K562 (cell line): ENCODE measurements at regions not wholly inside any gene's neighbourhood (a gene's known extent, or its start where the extent isn't known, plus 50 kb on each side); places are given as distances from the start of the nearest gene placed in this dataset.

Source experiments
- ATAC-seq: fragments of 200-7000 bp; cut with Tn5 transposase; 3 replicates; pipeline ENCODE4 v1.9.1; 2020; ENCODE audit warnings: moderate library complexity
- BruUV-seq: library from RNA; stranded (reverse); fragments of 400-500 nt; replicated peaks from 2 replicates; lab custom pipeline; 2021; lab: Mats Ljungman, UMichigan
- CTCF ChIA-PET: fragments of 300-600 bp; formaldehyde crosslinking; extraction: SDS; loops from one replicate; lab custom pipeline; 2021; ENCODE audit warnings: low intra/inter-chr PET ratio; lab: Yijun Ruan, JAX
- POLR2A ChIA-PET: fragments of 300-600, 350-650 bp; sonication (Branson Sonifier 250); formaldehyde crosslinking; extraction: SDS; loops from one replicate; lab custom pipeline; 2021; ENCODE audit warnings: antibody characterized with exemption, inconsistent platforms; lab: Yijun Ruan, JAX
- DNase-seq, 4 experiments: peaks; one replicate each; pipeline versions ENCODE4 v3.0.0 to v3.0.0-alpha.2; 2011 to 2018; ENCODE audit warnings: low spot score in 3 of 4, mixed read lengths in 3 of 4; ENCODE audit errors: extremely low read depth in 1 of 4
- FAIRE-seq: peaks from 2 replicates; lab custom pipeline; 2011; peaks lifted over from hg19 to GRCh38; lab: Jason Lieb, UNC
- H2AFZ ChIP-seq: 2 replicates; pipeline ENCODE4 v1.6.0; 2011; ENCODE audit warnings: low read depth, low read length, control low read depth, inconsistent platforms
- H3K27ac ChIP-seq: fragments of 200-600 bp; 3 replicates; pipeline ENCODE4 v1.8.0; 2011; ENCODE audit warnings: low read depth, mild to moderate bottlenecking, control low read depth, inconsistent platforms, low read length, moderate library complexity, mixed read lengths; ENCODE audit errors: extremely low read depth
- H3K27me3 ChIP-seq, 2 experiments: fragments of 300-600 bp in 1 of 2; 2 replicates in 1 of 2; 3 replicates in 1 of 2; pipeline versions ENCODE4 v1.6.0 to v1.8.0; 2011; ENCODE audit warnings: inconsistent platforms in 2 of 2, low read length in 2 of 2, mild to moderate bottlenecking in 1 of 2, mixed read lengths in 1 of 2, moderate library complexity in 1 of 2; ENCODE audit not compliant: control insufficient read depth in 2 of 2, insufficient read depth in 2 of 2
- H3K36me3 ChIP-seq: fragments of 300-600 bp; 3 replicates; pipeline ENCODE4 v1.8.0; 2011; ENCODE audit warnings: mild to moderate bottlenecking, low read length, inconsistent platforms; ENCODE audit not compliant: control insufficient read depth, insufficient read depth
- H3K4me1 ChIP-seq, 2 experiments: fragments of 200-600 bp in 1 of 2; replicated peaks in 1 of 2; 2 replicates in 1 of 2; 3 replicates in 1 of 2; pipeline versions ENCODE4 v1.5.1 to v1.8.0; 2011; ENCODE audit warnings: inconsistent platforms in 2 of 2, low read length in 2 of 2, mild to moderate bottlenecking in 1 of 2, mixed read lengths in 1 of 2, moderate library complexity in 1 of 2; ENCODE audit not compliant: control insufficient read depth in 2 of 2, insufficient read depth in 2 of 2
- H3K4me2 ChIP-seq: 2 replicates; pipeline ENCODE4 v1.6.1; 2011; ENCODE audit warnings: low read length, control low read depth, inconsistent platforms, mixed read lengths; ENCODE audit not compliant: insufficient read depth
- H3K4me3 ChIP-seq: fragments of 200-600 bp; sonication (generic), shearing (Covaris generic); 2 replicates; pipeline ENCODE4 v1.5.1; 2016; ENCODE audit warnings: control low read depth, inconsistent platforms
- H3K79me2 ChIP-seq: fragments of 200-600 bp; 3 replicates; pipeline ENCODE4 v1.8.0; 2011; ENCODE audit warnings: low read length, inconsistent platforms; ENCODE audit not compliant: control insufficient read depth, insufficient read depth
- H3K9ac ChIP-seq, 2 experiments: 2 replicates each; pipeline versions ENCODE4 v1.6.0 to v1.6.1; 2011; ENCODE audit warnings: low read depth in 2 of 2, low read length in 2 of 2, control low read depth in 1 of 2, inconsistent platforms in 1 of 2, mild to moderate bottlenecking in 1 of 2, mixed read lengths in 1 of 2; ENCODE audit not compliant: insufficient read depth in 1 of 2
- H3K9me1 ChIP-seq: one replicate; pipeline ENCODE4 v1.6.0; 2011; ENCODE audit warnings: inconsistent platforms, mild to moderate bottlenecking, low read length, moderate library complexity; ENCODE audit not compliant: control insufficient read depth, insufficient read depth
- H3K9me3 ChIP-seq: replicated peaks from 2 replicates; pipeline ENCODE4 v1.5.1; 2011; ENCODE audit warnings: low read depth, low read length, inconsistent platforms; ENCODE audit not compliant: control insufficient read depth, insufficient read depth
- H4K20me1 ChIP-seq: replicated peaks from 2 replicates; pipeline ENCODE4 v1.6.1; 2011; ENCODE audit warnings: low read length, inconsistent platforms, mixed read lengths; ENCODE audit not compliant: control insufficient read depth, insufficient read depth
- CAMTA2 ChIP-seq: fragments of 250-450 bp; sonication (Bioruptor Pico); conservative IDR thresholded peaks from 2 replicates; pipeline ENCODE4 v1.5.1; 2022
- HDAC2 ChIP-seq: fragments of 450-650 bp; IDR thresholded peaks from 2 replicates; pipeline ENCODE4 v1.6.1; 2016; ENCODE audit warnings: mild to moderate bottlenecking
- HMG20B ChIP-seq: fragments of 250-450 bp; sonication (Bioruptor Pico); IDR thresholded peaks from 2 replicates; pipeline ENCODE4 v1.5.0; 2021; ENCODE audit warnings: mild to moderate bottlenecking
- NEUROD1 ChIP-seq: fragments of 150-350 bp; IDR thresholded peaks from 2 replicates; pipeline ENCODE4 v1.6.1; 2014; ENCODE audit warnings: borderline replicate concordance, low read length, low read depth; ENCODE audit not compliant: partially characterized antibody
- NR2C1 ChIP-seq, 2 experiments: fragments of 450-650 bp; IDR thresholded peaks; 2 replicates each; pipeline ENCODE4 v1.6.1; 2017; ENCODE audit warnings: mild to moderate bottlenecking in 2 of 2, antibody characterized with exemption in 1 of 2, inconsistent platforms in 1 of 2, missing compliant biosample characterization in 1 of 2, missing genetic modification characterization in 1 of 2
- ZNF217 ChIP-seq: sonication (generic); formaldehyde crosslinking; IDR thresholded peaks from 2 replicates; pipeline ENCODE4 v1.8.0; 2022; ENCODE audit warnings: mild to moderate bottlenecking, missing genetic modification reagents
- ZNF232 ChIP-seq: sonication (generic); formaldehyde crosslinking; IDR thresholded peaks from 2 replicates; pipeline ENCODE4 v1.8.0; 2022; ENCODE audit warnings: mild to moderate bottlenecking, missing genetic modification reagents
- WGBS: fragments of 100-300 bp; shearing (Covaris generic); methylation state at CpG from one replicate; pipeline ENCODE4 v1.1.6; 2016; ENCODE audit warnings: low coverage, mixed read lengths; ENCODE audit not compliant: insufficient coverage; ENCODE audit errors: missing lambda C conversion rate; 5-methylcytosine and 5-hydroxymethylcytosine counted together
- in situ Hi-C: fragments of 300-500 bp; cut with MboI; formaldehyde crosslinking; loops from 4 replicates; pipeline ENCODE4 v1.15.0; 2018; ENCODE audit warnings: inconsistent platforms, mixed read lengths
- intact Hi-C: fragments of 100-400 bp; cut with micrococcal nuclease; formaldehyde crosslinking; loops from 2 replicates; pipeline ENCODE4 v1.14.2; 2022
- TF ChIP-seq, protein P1 (sequence below), 3 experiments: fragments of 200-800 bp in 1 of 3; fragments of 250-450 bp in 1 of 3; fragments of 450-650 bp in 1 of 3; sonication (Bioruptor Pico) in 1 of 3; sonication (Bioruptor generic) in 1 of 3; formaldehyde crosslinking in 1 of 3; IDR thresholded peaks; 2 replicates each; pipeline versions ENCODE4 v1.6.1 to v1.8.0; 2016 to 2022; ENCODE audit warnings: mild to moderate bottlenecking in 2 of 3, missing genetic modification characterization in 2 of 3, missing compliant biosample characterization in 1 of 3, moderate library complexity in 1 of 3
- TF ChIP-seq, protein P2 (sequence below): IDR thresholded peaks from 3 replicates; pipeline ENCODE4 v1.6.1; 2011; ENCODE audit warnings: borderline replicate concordance, mild to moderate bottlenecking; ENCODE audit not compliant: insufficient read length, insufficient read depth
- TF ChIP-seq, protein P3 (sequence below): sonication (generic); formaldehyde crosslinking; IDR thresholded peaks from 2 replicates; pipeline ENCODE4 v1.8.0; 2023; ENCODE audit warnings: missing genetic modification reagents, mild to moderate bottlenecking, borderline replicate concordance

DNA sequence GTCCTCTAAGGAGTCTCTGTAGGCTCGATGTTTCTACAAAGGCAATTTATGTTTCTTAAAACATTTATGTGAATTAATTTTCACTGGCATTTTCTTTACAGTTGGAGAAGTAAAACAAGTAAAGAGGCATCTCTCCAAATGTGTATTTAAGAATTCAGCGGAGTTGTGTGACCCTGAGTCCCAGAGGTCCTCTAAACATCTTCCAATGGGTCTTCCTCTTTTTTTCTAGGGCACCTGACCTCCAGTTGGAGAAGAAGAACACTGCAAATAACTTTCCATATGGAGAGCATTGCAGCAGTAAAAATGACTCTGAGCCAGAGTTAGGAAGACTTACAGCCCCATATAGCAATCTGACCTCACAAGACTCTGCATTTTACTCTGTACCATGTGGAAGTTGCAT is 480.5 kb upstream of the RAG2 start (continued):
- TF ChIP-seq NR2C1 (IDR thresholded peaks at IDR 0.05) = no peak
- TF ChIP-seq NR2C1 (tag; IDR thresholded peaks at IDR 0.05) = no peak
- TF ChIP-seq NEUROD1 = no peak
- TF ChIP-seq, protein P1, sequence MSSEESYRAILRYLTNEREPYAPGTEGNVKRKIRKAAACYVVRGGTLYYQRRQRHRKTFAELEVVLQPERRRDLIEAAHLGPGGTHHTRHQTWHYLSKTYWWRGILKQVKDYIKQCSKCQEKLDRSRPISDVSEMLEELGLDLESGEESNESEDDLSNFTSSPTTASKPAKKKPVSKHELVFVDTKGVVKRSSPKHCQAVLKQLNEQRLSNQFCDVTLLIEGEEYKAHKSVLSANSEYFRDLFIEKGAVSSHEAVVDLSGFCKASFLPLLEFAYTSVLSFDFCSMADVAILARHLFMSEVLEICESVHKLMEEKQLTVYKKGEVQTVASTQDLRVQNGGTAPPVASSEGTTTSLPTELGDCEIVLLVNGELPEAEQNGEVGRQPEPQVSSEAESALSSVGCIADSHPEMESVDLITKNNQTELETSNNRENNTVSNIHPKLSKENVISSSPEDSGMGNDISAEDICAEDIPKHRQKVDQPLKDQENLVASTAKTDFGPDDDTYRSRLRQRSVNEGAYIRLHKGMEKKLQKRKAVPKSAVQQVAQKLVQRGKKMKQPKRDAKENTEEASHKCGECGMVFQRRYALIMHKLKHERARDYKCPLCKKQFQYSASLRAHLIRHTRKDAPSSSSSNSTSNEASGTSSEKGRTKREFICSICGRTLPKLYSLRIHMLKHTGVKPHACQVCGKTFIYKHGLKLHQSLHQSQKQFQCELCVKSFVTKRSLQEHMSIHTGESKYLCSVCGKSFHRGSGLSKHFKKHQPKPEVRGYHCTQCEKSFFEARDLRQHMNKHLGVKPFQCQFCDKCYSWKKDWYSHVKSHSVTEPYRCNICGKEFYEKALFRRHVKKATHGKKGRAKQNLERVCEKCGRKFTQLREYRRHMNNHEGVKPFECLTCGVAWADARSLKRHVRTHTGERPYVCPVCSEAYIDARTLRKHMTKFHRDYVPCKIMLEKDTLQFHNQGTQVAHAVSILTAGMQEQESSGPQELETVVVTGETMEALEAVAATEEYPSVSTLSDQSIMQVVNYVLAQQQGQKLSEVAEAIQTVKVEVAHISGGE (CRISPR knock-in tag; IDR thresholded peaks at IDR 0.05) = no peak

DNA sequence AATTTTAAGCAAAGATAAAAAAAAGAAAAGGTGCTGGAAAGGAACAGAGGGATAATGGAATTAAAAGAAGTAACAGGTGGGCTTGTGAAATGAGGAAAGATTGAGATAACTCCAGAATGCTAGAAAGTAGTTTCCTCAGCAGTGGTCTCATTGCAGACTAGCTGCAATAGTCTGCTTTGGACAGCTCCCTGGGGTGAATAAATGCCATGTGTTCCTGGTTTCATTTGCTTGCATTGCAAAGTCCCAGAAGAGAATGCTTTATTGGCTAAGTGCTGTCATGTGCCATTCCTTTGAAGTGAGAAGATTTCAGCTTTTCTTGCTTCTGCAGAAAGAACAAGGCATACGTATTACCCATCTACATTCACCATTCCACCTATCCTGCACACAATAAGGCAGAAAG is 478.8 kb upstream of the RAG2 start:
- in situ Hi-C loops = no loop called here
- TF ChIP-seq ZNF232 (CRISPR knock-in tag) (no peak), CAMTA2 (CRISPR knock-in tag) (no peak), HDAC2 (no peak), HMG20B (CRISPR knock-in tag) (no peak), ZNF217 (CRISPR knock-in tag) (no peak)
- TF ChIP-seq, protein P2, sequence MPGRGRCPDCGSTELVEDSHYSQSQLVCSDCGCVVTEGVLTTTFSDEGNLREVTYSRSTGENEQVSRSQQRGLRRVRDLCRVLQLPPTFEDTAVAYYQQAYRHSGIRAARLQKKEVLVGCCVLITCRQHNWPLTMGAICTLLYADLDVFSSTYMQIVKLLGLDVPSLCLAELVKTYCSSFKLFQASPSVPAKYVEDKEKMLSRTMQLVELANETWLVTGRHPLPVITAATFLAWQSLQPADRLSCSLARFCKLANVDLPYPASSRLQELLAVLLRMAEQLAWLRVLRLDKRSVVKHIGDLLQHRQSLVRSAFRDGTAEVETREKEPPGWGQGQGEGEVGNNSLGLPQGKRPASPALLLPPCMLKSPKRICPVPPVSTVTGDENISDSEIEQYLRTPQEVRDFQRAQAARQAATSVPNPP = no peak
- TF ChIP-seq, protein P3, sequence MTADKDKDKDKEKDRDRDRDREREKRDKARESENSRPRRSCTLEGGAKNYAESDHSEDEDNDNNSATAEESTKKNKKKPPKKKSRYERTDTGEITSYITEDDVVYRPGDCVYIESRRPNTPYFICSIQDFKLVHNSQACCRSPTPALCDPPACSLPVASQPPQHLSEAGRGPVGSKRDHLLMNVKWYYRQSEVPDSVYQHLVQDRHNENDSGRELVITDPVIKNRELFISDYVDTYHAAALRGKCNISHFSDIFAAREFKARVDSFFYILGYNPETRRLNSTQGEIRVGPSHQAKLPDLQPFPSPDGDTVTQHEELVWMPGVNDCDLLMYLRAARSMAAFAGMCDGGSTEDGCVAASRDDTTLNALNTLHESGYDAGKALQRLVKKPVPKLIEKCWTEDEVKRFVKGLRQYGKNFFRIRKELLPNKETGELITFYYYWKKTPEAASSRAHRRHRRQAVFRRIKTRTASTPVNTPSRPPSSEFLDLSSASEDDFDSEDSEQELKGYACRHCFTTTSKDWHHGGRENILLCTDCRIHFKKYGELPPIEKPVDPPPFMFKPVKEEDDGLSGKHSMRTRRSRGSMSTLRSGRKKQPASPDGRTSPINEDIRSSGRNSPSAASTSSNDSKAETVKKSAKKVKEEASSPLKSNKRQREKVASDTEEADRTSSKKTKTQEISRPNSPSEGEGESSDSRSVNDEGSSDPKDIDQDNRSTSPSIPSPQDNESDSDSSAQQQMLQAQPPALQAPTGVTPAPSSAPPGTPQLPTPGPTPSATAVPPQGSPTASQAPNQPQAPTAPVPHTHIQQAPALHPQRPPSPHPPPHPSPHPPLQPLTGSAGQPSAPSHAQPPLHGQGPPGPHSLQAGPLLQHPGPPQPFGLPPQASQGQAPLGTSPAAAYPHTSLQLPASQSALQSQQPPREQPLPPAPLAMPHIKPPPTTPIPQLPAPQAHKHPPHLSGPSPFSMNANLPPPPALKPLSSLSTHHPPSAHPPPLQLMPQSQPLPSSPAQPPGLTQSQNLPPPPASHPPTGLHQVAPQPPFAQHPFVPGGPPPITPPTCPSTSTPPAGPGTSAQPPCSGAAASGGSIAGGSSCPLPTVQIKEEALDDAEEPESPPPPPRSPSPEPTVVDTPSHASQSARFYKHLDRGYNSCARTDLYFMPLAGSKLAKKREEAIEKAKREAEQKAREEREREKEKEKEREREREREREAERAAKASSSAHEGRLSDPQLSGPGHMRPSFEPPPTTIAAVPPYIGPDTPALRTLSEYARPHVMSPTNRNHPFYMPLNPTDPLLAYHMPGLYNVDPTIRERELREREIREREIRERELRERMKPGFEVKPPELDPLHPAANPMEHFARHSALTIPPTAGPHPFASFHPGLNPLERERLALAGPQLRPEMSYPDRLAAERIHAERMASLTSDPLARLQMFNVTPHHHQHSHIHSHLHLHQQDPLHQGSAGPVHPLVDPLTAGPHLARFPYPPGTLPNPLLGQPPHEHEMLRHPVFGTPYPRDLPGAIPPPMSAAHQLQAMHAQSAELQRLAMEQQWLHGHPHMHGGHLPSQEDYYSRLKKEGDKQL (CRISPR knock-in tag) = no peak

More for the DNA sequence above, 478.8 kb upstream of the RAG2 start:
- no peaks in the 10 kb centered on the region for H3K9me1 ChIP-seq
- no peak for FAIRE-seq
- H3K79me2 ChIP-seq = no peaks in the 10 kb centered on the region
- no peak overlapping the region for H3K9ac ChIP-seq
- H3K9me3 ChIP-seq = no peaks in the 10 kb centered on the region
- H3K27me3 ChIP-seq = no peaks in the 10 kb centered on the region
- no peaks in the 10 kb centered on the region for H3K4me1 ChIP-seq
- H2AFZ ChIP-seq = no peak overlapping the region
- H3K4me3 ChIP-seq = no peak overlapping the region
- no peaks in the 10 kb centered on the region for H3K36me3 ChIP-seq
- POLR2A ChIA-PET = no interaction called here
- BruUV-seq = no TSS peak
- intact Hi-C loops = no loop called here
- no peak for DNase-seq
- H4K20me1 ChIP-seq = no peaks in the 10 kb centered on the region
- 0% methylated on average over 1 of the region's 1 CpG for WGBS
- H3K4me2 ChIP-seq = no peak overlapping the region
- no peak for ATAC-seq
- CTCF ChIA-PET = no interaction called here
- H3K27ac ChIP-seq = no peak overlapping the region
